NCI-H2171 (cell line): ENCODE measurements at regions not wholly inside any gene's neighbourhood (a gene's known extent, or its start where the extent isn't known, plus 50 kb on each side); places are given as distances from the start of the nearest gene placed in this dataset.
"Not testable (repeated sequence)": the region's sequence is repeated elsewhere in the genome, so short reads cannot be mapped to it uniquely, and the experiment has no call there.

ENCODE experiments used
- DNase-seq: peaks from one replicate; lab custom pipeline; 2025; lab: John Stamatoyannopoulos, UW

GRCh38 chr4:83920375-83920774 is 384.5 kb downstream of the GPAT3 start:
- DNase-seq = peak; percentile 27

GRCh38 chr4:83917572-83917971 is 381.7 kb downstream of the GPAT3 start:
- no peak for DNase-seq

GRCh38 chr4:83910693-83911092 is 374.8 kb downstream of the GPAT3 start:
- DNase-seq = no peak

GRCh38 chr4:83906561-83906960 is 370.7 kb downstream of the GPAT3 start:
- DNase-seq = no peak

- DNase-seq = peak; percentile 4
Observed at GRCh38 chr4:83905952-83906351, 370.0 kb downstream of the GPAT3 start.

GRCh38 chr4:83903740-83904139 is 367.8 kb downstream of the GPAT3 start:
- not testable (repeated sequence) for DNase-seq

GRCh38 chr4:83894831-83895230 is 358.9 kb downstream of the GPAT3 start:
- no peak for DNase-seq

GRCh38 chr4:83890816-83891215 is 354.9 kb downstream of the GPAT3 start:
- no peak for DNase-seq

- no peak for DNase-seq
Observed at GRCh38 chr4:83890231-83890630, 354.3 kb downstream of the GPAT3 start.

- no peak for DNase-seq
Observed at GRCh38 chr4:83889802-83890201, 353.9 kb downstream of the GPAT3 start.

GRCh38 chr4:83885256-83886182 is 349.6 kb downstream of the GPAT3 start:
- no peak for DNase-seq

GRCh38 chr4:83876047-83876446 is 340.1 kb downstream of the GPAT3 start:
- DNase-seq = no peak

GRCh38 chr4:83875437-83875836 is 339.5 kb downstream of the GPAT3 start:
- DNase-seq = no peak

GRCh38 chr4:83873996-83874395 is 338.1 kb downstream of the GPAT3 start:
- DNase-seq = no peak

GRCh38 chr4:83870328-83870950 is 334.5 kb downstream of the GPAT3 start:
- no peak for DNase-seq

GRCh38 chr4:83866834-83867621 is 331.1 kb downstream of the GPAT3 start:
- no peak for DNase-seq

GRCh38 chr4:83865417-83866150 is 329.7 kb downstream of the GPAT3 start:
- DNase-seq = no peak

- no peak for DNase-seq
Observed at GRCh38 chr4:83864097-83864817, 328.3 kb downstream of the GPAT3 start.

- no peak for DNase-seq
Observed at GRCh38 chr4:83862471-83862870, 326.6 kb downstream of the GPAT3 start.

- DNase-seq = no peak
Observed at GRCh38 chr4:83860200-83860599, 324.3 kb downstream of the GPAT3 start.

- DNase-seq = no peak
Observed at GRCh38 chr4:83858131-83858530, 322.2 kb downstream of the GPAT3 start.
